HUES6 (cell line): ENCODE measurements at regions not wholly inside any gene's neighbourhood (a gene's known extent, or its start where the extent isn't known, plus 50 kb on each side); places are given as distances from the start of the nearest gene placed in this dataset.

Experiments used
- H3K27ac ChIP-seq: 2 replicates; pipeline ENCODE4 v1.7.0; 2013; ENCODE audit warnings: low read depth, mild to moderate bottlenecking, low read length, inconsistent platforms
- H3K27me3 ChIP-seq: 2 replicates; pipeline ENCODE4 v1.6.1; 2013; ENCODE audit warnings: low read length; ENCODE audit not compliant: control insufficient read depth, insufficient read depth
- H3K36me3 ChIP-seq: 2 replicates; pipeline ENCODE4 v1.6.1; 2013; ENCODE audit warnings: low read length; ENCODE audit not compliant: control insufficient read depth, insufficient read depth
- H3K4me1 ChIP-seq: 2 replicates; pipeline ENCODE4 v1.6.1; 2013; ENCODE audit warnings: low read length; ENCODE audit not compliant: control insufficient read depth, insufficient read depth
- H3K4me3 ChIP-seq: 2 replicates; pipeline ENCODE4 v1.5.1; 2013; ENCODE audit warnings: low read depth, low read length
- H3K9ac ChIP-seq: one replicate; pipeline ENCODE4 v1.6.1; 2013; ENCODE audit warnings: mild to moderate bottlenecking, low read length
- H3K9me3 ChIP-seq: 2 replicates; pipeline ENCODE4 v1.6.1; 2013; ENCODE audit warnings: low read depth, low read length; ENCODE audit not compliant: control insufficient read depth, insufficient read depth

DNA sequence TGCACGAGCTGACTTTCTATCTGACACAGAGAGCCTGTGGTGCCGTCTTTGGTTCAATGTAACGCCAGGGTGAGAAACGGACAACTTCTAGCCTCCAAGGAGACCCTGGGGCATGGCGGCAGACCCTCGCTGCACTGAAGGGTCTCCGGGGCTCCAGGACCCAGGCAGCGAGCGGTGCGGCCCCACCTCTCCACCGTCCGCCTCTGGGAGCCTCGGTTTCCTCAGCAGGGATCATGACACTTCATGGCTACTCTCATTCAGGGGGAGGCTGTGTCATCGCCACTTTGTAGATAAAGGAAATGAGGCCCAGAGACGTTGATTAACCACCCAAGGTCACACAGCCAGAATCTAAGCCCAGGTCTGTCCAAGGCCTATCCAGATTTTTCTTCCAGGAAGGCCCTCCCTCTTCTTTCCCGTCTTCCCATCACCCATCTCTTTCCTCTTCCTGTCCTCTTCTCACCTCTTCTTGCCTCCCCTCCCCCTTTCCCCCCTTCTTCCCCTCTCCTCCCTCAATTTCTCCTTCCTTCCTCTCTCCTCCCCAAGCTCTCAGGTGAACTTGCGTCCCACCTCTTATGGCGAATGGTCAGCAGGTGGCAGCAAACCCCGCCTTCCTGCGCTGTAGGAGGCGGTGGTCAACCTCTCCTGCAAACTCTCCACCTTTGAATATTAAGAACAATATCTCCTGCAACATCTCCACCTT is 69.3 kb upstream of the HMX1 start:
- no peak overlapping the region for H3K27ac ChIP-seq

DNA sequence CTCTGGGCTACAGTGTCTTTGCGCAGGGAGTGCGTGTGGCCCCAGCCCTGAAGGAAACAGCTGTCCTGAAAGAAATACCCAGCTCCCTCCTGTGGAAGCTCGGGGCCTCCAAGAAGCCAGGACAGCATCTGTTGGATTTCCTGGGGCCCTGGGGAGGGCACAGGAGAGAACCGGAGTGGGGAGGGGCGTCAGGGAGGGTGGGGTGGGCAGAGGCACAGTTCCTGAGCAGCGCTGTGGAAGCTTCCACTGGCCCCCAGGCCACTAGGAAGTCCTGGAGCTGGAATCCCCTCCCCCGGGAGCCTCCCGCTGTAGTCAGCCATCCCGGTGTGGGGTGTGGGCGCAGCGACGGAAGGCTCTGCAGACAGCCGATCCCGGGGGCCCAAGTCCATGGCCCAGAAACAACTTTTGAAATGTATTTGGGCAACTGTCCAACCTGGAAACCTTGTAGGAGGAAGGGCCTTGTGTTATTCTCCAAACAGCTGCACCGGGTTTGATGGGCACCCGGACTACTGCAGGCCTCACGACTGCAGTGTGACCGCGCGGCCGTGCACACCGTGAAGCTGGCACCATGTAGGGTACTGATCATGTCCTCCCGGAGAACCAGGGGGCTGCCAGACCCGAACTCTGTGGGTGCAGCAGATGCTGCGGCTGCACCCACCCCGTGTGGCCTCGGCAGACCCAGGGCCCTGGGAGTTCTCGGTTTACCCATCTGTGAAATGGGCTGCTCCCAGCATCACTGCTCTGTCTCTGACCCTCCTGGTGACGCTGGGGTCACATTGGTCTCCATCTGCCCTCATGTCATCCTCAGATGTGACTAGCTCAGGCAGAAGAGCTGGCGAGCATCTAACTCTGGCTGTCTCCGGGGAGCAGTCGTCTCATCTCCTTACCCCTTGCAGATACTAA is 68.5 kb upstream of the HMX1 start:
- no peaks in the 10 kb centered on the region for H3K36me3 ChIP-seq
- H3K4me3 ChIP-seq = peak overlapping the region; percentile 24; the same call in 1 of the 2 replicates
- peaks cover 26% of the 10 kb centered on the region; the same call in 1 of the 2 replicates for H3K27me3 ChIP-seq
- peaks cover 9% of the 10 kb centered on the region for H3K4me1 ChIP-seq
- no peaks in the 10 kb centered on the region for H3K9me3 ChIP-seq
- H3K27ac ChIP-seq = no peak overlapping the region
- no peak overlapping the region for H3K9ac ChIP-seq

More for the DNA sequence above, 69.3 kb upstream of the HMX1 start:
- no peaks in the 10 kb centered on the region for H3K36me3 ChIP-seq
- no peak overlapping the region for H3K4me3 ChIP-seq
- H3K9ac ChIP-seq = no peak overlapping the region
- H3K27me3 ChIP-seq = peaks cover 26% of the 10 kb centered on the region; the same call in 1 of the 2 replicates
- H3K9me3 ChIP-seq = no peaks in the 10 kb centered on the region
- H3K4me1 ChIP-seq = peaks cover 9% of the 10 kb centered on the region

DNA sequence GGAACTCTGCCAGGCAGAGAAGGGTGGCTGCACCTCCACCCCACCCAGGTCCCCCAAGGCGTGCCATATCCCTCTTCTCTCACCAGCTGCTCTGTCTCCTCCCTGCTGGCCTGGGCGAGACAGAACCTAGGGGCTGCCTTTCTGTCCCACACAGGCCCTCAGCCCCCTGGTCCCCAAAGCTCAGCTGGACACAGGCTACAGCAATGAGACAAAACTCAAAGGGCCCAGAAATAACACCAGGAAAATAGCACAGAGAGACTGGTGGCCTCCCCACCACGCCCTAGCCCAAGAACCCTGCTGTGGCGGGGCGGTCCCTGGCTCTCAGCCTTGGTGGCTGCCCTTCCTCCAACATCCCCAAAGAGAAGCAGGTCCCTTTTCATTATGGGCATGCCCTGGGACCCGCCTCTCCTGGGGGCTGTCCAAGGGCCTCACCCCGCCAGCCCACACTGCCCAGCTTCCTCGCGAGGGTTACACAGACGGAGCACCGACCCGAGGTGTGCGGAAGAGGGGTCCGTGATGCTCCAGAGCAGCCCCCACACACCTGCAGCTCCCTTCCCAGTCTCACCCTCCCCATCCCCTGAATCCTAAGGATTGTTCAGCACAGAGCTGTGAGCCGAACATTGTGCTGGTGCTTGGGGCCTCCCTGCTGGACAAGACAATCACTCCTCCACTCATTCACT is 67.7 kb upstream of the HMX1 start:
- H3K9ac ChIP-seq = no peak overlapping the region
- H3K4me1 ChIP-seq = peaks cover 9% of the 10 kb centered on the region
- peak overlapping the region; percentile 24; the same call in 1 of the 2 replicates for H3K4me3 ChIP-seq
- H3K9me3 ChIP-seq = peaks cover 3% of the 10 kb centered on the region; the same call in 1 of the 2 replicates
- H3K36me3 ChIP-seq = no peaks in the 10 kb centered on the region
- no peak overlapping the region for H3K27ac ChIP-seq
- H3K27me3 ChIP-seq = peaks cover 26% of the 10 kb centered on the region; the same call in 1 of the 2 replicates

DNA sequence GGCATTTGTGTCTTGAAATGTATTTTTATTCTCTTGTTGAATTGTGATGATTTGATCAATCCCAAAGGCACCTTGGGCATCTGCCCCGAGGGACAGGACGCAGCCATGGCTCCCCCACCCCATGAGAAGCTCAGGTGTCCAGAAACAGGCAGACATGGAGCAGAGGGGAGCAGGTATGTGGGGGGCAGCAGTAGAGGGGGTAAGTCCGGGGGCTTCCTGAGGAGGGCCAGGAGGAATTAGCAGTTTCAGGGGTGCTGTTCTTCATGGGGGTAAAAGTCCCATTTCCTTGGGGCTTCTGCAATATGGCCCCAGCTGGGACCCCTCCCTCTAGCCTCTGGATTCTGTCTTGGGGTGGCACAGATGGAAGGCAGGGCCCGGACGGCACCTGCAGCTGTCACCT is 67.0 kb upstream of the HMX1 start:
- H3K9me3 ChIP-seq = peaks cover 6% of the 10 kb centered on the region; the same call in 1 of the 2 replicates
- no peak overlapping the region for H3K27ac ChIP-seq
- peaks cover 9% of the 10 kb centered on the region for H3K4me1 ChIP-seq
- H3K27me3 ChIP-seq = peaks cover 26% of the 10 kb centered on the region; the same call in 1 of the 2 replicates
- H3K9ac ChIP-seq = no peak overlapping the region
- H3K4me3 ChIP-seq = no peak overlapping the region
- no peaks in the 10 kb centered on the region for H3K36me3 ChIP-seq

DNA sequence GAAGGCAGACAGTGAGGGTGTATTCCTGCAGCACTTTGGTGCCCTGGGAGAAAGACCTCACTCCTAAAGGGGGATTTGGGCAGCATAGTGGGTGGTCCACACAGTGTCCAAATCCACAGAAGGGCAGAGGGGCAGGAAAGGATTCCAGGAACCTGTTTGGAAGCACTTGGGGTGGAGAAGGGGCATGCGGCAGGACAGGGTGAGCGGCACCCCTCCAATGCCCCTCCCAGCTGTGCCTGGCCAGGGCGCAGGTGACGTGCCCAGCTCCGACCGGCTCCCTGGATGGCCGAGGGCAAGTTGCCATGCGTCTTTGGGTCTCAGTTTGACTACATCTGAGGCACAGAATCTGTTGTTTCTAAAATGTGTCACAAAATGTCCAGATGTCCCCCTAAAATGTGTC is 66.5 kb upstream of the HMX1 start:
- Histone ChIP-seq H3K9ac (no peak overlapping the region), H3K4me1 (peaks cover 9% of the 10 kb centered on the region), H3K27ac (no peak overlapping the region), H3K4me3 (no peak overlapping the region), H3K36me3 (no peaks in the 10 kb centered on the region), H3K9me3 (peaks cover 9% of the 10 kb centered on the region; the same call in 1 of the 2 replicates), H3K27me3 (peaks cover 26% of the 10 kb centered on the region; the same call in 1 of the 2 replicates)

DNA sequence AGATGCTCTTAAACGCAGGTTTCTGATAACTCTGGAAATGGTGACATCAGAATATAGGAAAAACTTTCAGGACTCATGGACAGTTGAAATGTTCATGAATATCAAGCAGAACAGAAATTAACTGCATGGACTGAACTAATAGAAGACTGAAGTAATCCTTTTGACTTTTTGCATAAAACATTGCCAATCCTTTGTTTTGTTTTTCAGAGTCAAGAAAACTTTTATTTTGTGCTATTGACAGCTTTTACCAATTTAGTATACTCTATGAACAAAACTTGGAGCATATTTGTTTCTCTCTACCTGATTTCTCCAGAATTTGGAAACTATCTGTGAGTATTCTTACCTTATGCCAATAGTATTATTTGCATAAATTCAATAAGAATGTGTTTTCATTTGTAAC is 61.2 kb upstream of the HMX1 start:
- Histone ChIP-seq H3K27me3 (peaks cover 3% of the 10 kb centered on the region; the same call in 1 of the 2 replicates), H3K27ac (no peak overlapping the region), H3K9me3 (peaks cover 19% of the 10 kb centered on the region), H3K9ac (no peak overlapping the region), H3K36me3 (no peaks in the 10 kb centered on the region), H3K4me1 (no peaks in the 10 kb centered on the region), H3K4me3 (no peak overlapping the region)

DNA sequence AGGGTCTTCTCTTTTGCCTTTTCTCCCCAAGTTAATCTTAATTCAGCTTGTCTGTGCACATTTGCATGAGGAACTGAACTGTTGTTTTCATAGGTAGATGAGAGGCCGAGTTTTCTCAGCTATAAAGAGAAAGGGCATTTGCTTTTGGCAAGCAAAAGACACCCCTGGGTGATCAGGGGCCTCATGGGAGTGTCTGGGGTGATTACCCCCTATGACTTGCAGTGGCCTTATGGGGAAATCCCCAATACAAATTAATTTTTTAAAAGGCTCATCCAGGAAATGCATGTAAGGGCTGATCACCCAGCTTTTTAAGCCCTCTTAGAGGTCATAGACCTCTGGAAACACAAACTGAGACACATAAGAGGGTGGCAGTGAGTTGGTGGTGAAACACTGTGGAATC is 56.4 kb upstream of the HMX1 start:
- no peak overlapping the region for H3K4me3 ChIP-seq

DNA sequence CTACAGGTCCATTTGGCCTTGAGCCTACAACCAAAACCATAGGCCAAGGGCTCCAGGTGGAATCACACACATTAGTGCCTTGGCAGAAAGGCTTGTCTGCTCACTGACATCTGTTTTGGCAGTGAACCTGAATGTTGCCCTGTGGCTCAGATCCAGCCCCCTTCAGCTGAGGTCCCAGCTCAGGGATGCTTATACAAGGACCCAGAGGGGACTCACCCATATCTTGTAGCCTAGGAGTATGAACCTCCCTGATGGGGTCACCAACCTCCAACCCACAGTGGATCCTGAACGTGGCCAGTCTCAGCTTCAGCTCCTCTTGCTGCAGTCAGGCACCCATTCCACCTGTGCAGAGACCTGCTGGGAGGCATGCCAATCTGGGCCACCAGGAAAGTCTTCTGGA is 50.8 kb upstream of the HMX1 start:
- H3K4me1 ChIP-seq = peaks cover 2% of the 10 kb centered on the region; the same call in 1 of the 2 replicates
- H3K4me3 ChIP-seq = no peak overlapping the region
- no peaks in the 10 kb centered on the region for H3K36me3 ChIP-seq
- peaks cover 3% of the 10 kb centered on the region; the same call in 1 of the 2 replicates for H3K9me3 ChIP-seq
- H3K9ac ChIP-seq = no peak overlapping the region
- H3K27me3 ChIP-seq = peaks cover 33% of the 10 kb centered on the region
- no peak overlapping the region for H3K27ac ChIP-seq

More for the DNA sequence above, 56.4 kb upstream of the HMX1 start:
- no peaks in the 10 kb centered on the region for H3K27me3 ChIP-seq
- peaks cover 9% of the 10 kb centered on the region for H3K9me3 ChIP-seq
- no peak overlapping the region for H3K27ac ChIP-seq
- no peak overlapping the region for H3K9ac ChIP-seq
- no peaks in the 10 kb centered on the region for H3K36me3 ChIP-seq
- H3K4me1 ChIP-seq = no peaks in the 10 kb centered on the region

DNA sequence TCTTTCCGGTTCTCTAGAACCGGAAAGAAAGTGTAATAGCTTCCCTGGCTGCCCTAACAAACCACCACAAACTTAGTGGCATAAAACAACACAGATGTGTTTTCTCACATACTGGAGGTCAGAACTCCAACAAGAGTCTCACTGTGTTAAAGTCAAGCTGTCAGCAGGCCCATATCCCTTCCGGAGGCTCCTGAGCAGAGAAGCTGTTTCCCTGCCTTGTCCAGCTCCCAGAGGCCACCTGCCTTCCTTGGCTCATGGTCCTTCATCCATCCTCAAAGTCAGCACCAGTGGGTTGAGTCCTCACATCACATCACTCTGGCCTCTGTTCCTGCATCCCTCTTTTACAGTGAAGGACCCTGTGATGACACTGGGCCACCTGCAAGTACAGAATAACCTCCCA is 49.8 kb upstream of the HMX1 start:
- Histone ChIP-seq H3K36me3 (no peaks in the 10 kb centered on the region), H3K27me3 (peaks cover 43% of the 10 kb centered on the region), H3K9me3 (peaks cover 3% of the 10 kb centered on the region; the same call in 1 of the 2 replicates), H3K9ac (no peak overlapping the region), H3K27ac (no peak overlapping the region), H3K4me1 (peaks cover 3% of the 10 kb centered on the region; the same call in 1 of the 2 replicates), H3K4me3 (no peak overlapping the region)
